Right lobe of liver (tissue), 6 donors: ENCODE measurements at regions not wholly inside any gene's neighbourhood (a gene's known extent, or its start where the extent isn't known, plus 50 kb on each side); places are given as distances from the start of the nearest gene placed in this dataset.
A peak's percentile ranks its signal among the peaks of the same experiment; 100 is the strongest.
"Not testable (repeated sequence)": the region's sequence is repeated elsewhere in the genome, so short reads cannot be mapped to it uniquely, and the experiment has no call there.

Experiments used
- ATAC-seq, 4 donors: fragments of 200-7000 bp; cut with Tn5 transposase; one replicate each; pipeline ENCODE4 v1.9.1; 2020; ENCODE audit warnings: mild to moderate bottlenecking in 4 of 4, moderate library complexity in 4 of 4
- DNase-seq, 3 donors: peaks; one replicate each; pipeline ENCODE4 v3.0.0-alpha.2; 2020
- H3K27ac ChIP-seq, 3 donors: fragments of 200-600 bp; one replicate each; pipeline ENCODE4 v1.8.0; 2022
- H3K27me3 ChIP-seq, 2 donors: fragments of 200-600 bp; one replicate each; pipeline ENCODE4 v1.8.0; 2022
- H3K36me3 ChIP-seq, 4 donors: fragments of 200-600 bp; sonication (generic) in 1 of 4; one replicate each; pipeline versions ENCODE4 v1.5.1 to v1.8.0; 2017 to 2022; ENCODE audit warnings: control low read depth in 1 of 4
- H3K4me1 ChIP-seq, 4 donors: fragments of 200-600 bp; sonication (generic) in 1 of 4; one replicate each; pipeline versions ENCODE4 v1.5.1 to v1.8.0; 2017 to 2022; ENCODE audit warnings: control low read depth in 1 of 4
- H3K4me3 ChIP-seq, 3 donors: fragments of 200-600 bp; one replicate each; pipeline ENCODE4 v1.8.0; 2022
- H3K9me3 ChIP-seq, 4 donors: fragments of 200-600 bp; sonication (generic) in 1 of 4; one replicate each; pipeline versions ENCODE4 v1.5.1 to v1.8.0; 2017 to 2022; ENCODE audit warnings: control low read depth in 1 of 4
- POLR2A ChIP-seq: fragments of 450-650 bp; IDR thresholded peaks from one replicate; pipeline ENCODE4 v1.6.1; 2017; ENCODE audit warnings: antibody characterized with exemption, mild to moderate bottlenecking
- WGBS: methylation state at CpG from one replicate; pipeline ENCODE4 v1.1.6; 2018; ENCODE audit warnings: low coverage, low lambda C conversion rate; ENCODE audit not compliant: insufficient coverage; ENCODE audit errors: missing lambda C conversion rate; 5-methylcytosine and 5-hydroxymethylcytosine counted together
- intact Hi-C, 2 donors: fragments of 100-400 bp; cut with DNase I; formaldehyde crosslinking; loops; one replicate each; pipeline versions ENCODE4 v1.11.2 to v1.14.1; 2022
- TF ChIP-seq, protein P1 (sequence below), 4 donors: fragments of 200-600 bp in 3 of 4; fragments of 450-650 bp in 1 of 4; IDR thresholded peaks; one replicate each; pipeline versions ENCODE4 v1.5.1 to v1.8.0; 2016 to 2022; ENCODE audit warnings: antibody characterized with exemption in 4 of 4, mild to moderate bottlenecking in 2 of 4
- donor health status: DM: no; HTN: yes; CAD: no.
- donor health status: DM: no; HTN: no; CAD: no.
- donor health status: DM: no; HTN: no; CAD: no.
- donor health status: DM: no; HTN: yes; CAD: no.
- donor health status: DM: no; HTN: yes; CAD: no.

DNA sequence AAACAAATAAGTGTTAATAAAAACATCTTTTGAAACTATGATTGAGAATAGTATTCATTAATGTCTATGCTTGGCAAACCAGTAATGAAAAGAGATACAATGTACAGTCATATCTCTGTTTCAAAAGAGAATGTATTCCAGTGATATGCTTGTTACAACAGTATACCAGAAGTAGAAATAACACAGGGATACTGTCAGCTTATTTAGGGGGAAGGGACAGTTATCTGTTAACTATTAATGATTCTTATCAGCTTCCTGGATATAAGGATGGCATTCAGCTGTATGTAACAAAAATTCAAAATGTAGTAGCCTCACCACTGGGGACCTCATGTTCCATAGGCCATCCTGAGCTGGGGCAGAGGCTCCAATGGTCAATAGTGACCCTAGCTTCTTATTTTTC is 103.8 kb upstream of the TBX18 start:
- intact Hi-C loops = no loop called here
- Histone ChIP-seq H3K4me1 (peaks cover 0 to 22% (median 10%) of the 10 kb centered on the region in 4 donors), H3K36me3 (no peaks in the 10 kb centered on the region), H3K4me3 (no peak overlapping the region), H3K27ac (no peak overlapping the region), H3K27me3 (no peaks in the 10 kb centered on the region), H3K9me3 (no peaks in the 10 kb centered on the region)
- no peak for DNase-seq
- ATAC-seq = peak; percentile 64 to 81 (median 73)
- TF ChIP-seq POLR2A = no peak
- TF ChIP-seq, protein P1, sequence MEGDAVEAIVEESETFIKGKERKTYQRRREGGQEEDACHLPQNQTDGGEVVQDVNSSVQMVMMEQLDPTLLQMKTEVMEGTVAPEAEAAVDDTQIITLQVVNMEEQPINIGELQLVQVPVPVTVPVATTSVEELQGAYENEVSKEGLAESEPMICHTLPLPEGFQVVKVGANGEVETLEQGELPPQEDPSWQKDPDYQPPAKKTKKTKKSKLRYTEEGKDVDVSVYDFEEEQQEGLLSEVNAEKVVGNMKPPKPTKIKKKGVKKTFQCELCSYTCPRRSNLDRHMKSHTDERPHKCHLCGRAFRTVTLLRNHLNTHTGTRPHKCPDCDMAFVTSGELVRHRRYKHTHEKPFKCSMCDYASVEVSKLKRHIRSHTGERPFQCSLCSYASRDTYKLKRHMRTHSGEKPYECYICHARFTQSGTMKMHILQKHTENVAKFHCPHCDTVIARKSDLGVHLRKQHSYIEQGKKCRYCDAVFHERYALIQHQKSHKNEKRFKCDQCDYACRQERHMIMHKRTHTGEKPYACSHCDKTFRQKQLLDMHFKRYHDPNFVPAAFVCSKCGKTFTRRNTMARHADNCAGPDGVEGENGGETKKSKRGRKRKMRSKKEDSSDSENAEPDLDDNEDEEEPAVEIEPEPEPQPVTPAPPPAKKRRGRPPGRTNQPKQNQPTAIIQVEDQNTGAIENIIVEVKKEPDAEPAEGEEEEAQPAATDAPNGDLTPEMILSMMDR (IDR thresholded peaks at IDR 0.05) = no peak

DNA sequence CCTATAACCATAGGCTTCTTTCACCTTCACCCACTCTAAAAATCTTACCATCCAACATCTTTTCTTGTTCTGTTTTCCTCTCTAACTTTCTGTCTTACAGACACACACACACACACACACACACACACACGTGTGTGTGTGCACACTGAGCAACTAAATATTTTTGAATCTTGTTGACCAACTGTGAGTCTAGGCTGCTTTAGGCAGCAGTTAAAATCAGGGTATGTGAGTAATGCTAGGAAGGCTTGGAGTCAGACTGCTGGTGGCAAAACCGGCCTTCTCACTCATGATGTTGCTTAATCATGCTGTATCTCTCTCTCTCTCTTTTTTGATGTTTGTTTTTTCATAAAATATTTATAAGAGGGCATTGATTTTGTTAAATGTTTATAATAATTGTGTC is 103.1 kb upstream of the TBX18 start:
- Histone ChIP-seq H3K9me3 (no peaks in the 10 kb centered on the region), H3K27ac (peak overlapping the region in 1 of 3 donors; percentile 8), H3K4me1 (peaks cover 0 to 23% (median 11%) of the 10 kb centered on the region in 4 donors), H3K36me3 (no peaks in the 10 kb centered on the region), H3K4me3 (no peak overlapping the region), H3K27me3 (no peaks in the 10 kb centered on the region)
- DNase-seq (no peak), ATAC-seq (peak; percentile 39 to 80 (median 64))
- TF ChIP-seq, protein P1 (IDR thresholded peaks at IDR 0.05) = no peak
- TF ChIP-seq POLR2A = no peak
- WGBS = 34% methylated on average over 2 of the region's 2 CpGs
- intact Hi-C loops = no loop called here

DNA sequence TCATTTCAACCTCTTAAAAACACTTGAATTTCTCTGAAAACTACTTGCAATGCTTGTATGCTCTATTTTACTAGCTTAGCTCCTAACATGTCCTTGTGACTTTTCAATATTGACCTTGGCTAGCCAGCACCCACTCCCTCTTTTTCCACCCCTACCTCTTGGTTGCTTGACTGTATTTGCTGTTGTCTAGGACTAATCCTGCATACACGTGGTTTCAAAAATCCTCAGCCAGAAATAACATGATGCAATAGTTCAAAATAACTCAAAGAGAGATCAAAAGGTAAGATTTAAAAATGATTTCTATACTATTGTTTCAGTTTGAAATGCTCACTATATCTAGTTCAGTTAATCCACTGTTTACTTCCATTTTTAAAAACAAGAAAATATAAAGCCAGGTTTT is 102.3 kb upstream of the TBX18 start:
- Histone ChIP-seq H3K4me1 (peaks cover 0 to 23% (median 11%) of the 10 kb centered on the region in 4 donors), H3K4me3 (no peak overlapping the region), H3K27ac (peak overlapping the region in 2 of 3 donors; percentile 10 to 12), H3K27me3 (no peaks in the 10 kb centered on the region), H3K36me3 (no peaks in the 10 kb centered on the region), H3K9me3 (no peaks in the 10 kb centered on the region)
- peak; percentile 77 to 96 (median 92) for ATAC-seq
- intact Hi-C loops = no loop called here
- WGBS = 19% methylated on average over 1 of the region's 1 CpG
- DNase-seq = peak in 2 of 3 donors; percentile 51 to 59
- TF ChIP-seq, protein P1 (IDR thresholded peaks at IDR 0.05) = no peak
- TF ChIP-seq POLR2A = no peak

DNA sequence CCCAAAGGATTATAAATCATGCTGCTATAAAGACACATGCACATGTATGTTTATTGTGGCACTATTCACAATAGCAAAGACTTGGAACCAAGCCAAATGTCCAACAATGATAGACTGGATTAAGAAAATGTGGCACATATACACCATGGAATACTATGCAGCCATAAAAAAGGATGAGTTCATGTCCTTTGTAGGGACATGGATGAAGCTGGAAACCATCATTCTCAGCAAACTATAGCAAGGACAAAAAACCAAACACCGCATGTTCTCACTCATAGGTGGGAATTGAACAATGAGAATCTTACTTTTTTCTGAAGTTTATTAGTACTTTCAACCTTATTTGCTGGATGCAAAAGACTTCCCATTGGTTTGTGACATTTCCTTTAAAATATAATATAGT is 101.0 kb upstream of the TBX18 start:
- intact Hi-C loops, ATAC-seq, H3K27me3 ChIP-seq, H3K4me3 ChIP-seq, DNase-seq, H3K27ac ChIP-seq, H3K36me3 ChIP-seq, H3K9me3 ChIP-seq: not testable (repeated sequence)
- peaks cover 0 to 23% (median 11%) of the 10 kb centered on the region in 4 donors for H3K4me1 ChIP-seq
- WGBS = 40% methylated on average over 1 of the region's 1 CpG

DNA sequence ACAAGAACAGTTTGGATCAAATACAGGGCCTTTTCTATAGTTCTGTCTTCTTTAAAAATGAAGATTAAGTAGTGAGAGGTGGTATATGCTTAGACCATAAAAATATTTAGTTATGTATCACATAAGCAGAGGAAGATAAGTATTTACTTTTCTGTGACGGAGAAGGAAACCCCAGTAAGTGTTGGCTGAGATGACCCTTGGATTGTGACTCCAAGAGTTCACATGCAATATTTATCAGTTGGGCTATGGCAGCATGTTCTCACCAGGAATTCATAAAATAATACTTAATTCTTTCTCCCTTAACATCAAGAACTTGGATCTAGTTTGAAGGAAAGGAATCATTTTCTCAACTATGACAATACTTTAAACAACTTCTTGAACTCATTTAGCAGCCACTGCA is 98.4 kb upstream of the TBX18 start:
- Histone ChIP-seq H3K4me1 (peaks cover 0 to 17% (median 4%) of the 10 kb centered on the region in 4 donors), H3K9me3 (no peaks in the 10 kb centered on the region), H3K36me3 (no peaks in the 10 kb centered on the region), H3K27me3 (no peaks in the 10 kb centered on the region), H3K27ac (no peak overlapping the region), H3K4me3 (no peak overlapping the region)
- ATAC-seq = peak in 1 of 4 donors; percentile 34
- intact Hi-C loops = no loop called here
- 67% methylated on average over 1 of the region's 1 CpG for WGBS
- DNase-seq = no peak
- no peak for TF ChIP-seq POLR2A
- TF ChIP-seq, protein P1 (IDR thresholded peaks at IDR 0.05) = no peak
